HG03460 (cell line): ENCODE measurements at regions not wholly inside any gene's neighbourhood (a gene's known extent, or its start where the extent isn't known, plus 50 kb on each side); places are given as distances from the start of the nearest gene placed in this dataset.
"Not testable (repeated sequence)": the region's sequence is repeated elsewhere in the genome, so short reads cannot be mapped to it uniquely, and the experiment has no call there.

ENCODE experiments used
- ATAC-seq: cut with Tn5 transposase; IDR thresholded peaks from one replicate; pipeline ENCODE4 v1.9.1; 2021; ENCODE audit not compliant: unreplicated experiment

DNA sequence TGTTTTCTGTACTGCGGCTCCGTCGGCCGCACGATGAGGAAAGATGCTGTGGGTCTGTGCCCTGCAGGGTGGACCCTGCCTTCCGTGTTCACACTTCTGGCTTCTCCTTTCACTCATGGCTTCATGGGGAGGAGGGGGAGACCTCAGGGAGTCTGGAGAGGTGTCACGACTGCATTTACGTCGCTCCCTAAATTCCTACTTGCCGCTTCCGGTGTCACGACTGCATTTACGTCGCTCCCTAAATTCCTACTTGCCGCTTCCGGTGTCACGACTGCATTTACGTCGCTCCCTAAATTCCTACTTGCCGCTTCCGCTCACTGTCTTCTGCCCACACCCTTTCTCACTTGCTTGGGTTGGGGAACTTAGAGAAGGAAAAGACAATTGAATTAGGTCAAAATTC lies 68.4 kb upstream of the ALKAL2 start:
- ATAC-seq = not testable (repeated sequence)

GRCh38 chr2:355773-356172 lies 67.9 kb upstream of the ALKAL2 start:
- no peak for ATAC-seq

DNA sequence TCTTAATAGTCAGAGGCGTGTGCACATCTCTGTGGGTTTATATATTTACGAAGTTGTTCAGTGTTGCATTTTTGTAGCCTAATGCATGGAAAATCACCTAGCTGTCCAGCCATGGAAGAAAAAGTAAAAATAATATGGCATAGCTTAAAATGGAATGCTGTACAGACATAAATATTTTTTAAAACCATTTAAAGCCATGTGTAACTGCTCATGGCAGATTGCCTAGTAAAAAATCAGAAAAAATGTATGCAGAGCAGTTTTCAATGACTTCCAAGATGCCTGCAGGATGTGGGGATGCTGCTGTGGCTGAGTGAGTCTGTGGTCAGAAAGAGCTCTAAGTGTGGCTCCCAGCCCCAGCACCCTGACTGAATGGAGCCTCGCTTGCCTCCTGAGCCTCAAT lies 64.8 kb upstream of the ALKAL2 start:
- no peak for ATAC-seq

DNA sequence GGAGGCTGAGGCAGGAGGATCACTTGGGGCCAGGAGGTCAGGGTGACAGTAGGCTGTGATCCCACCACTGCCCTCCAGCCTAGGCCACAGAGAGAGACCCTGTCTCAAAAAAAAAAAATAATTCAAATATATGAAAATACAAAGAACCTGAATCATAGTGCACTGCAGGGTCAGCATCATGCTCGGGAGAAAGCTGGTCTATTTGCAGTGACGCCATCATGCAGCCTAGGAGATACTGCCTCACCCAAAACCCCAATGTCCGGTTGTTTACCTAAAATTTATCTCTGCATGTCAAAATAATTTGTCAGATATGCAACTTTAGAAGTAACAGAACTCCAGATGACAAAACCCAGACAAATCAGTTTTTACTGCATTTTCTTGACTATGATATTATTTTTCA lies 61.5 kb upstream of the ALKAL2 start:
- no peak for ATAC-seq

DNA sequence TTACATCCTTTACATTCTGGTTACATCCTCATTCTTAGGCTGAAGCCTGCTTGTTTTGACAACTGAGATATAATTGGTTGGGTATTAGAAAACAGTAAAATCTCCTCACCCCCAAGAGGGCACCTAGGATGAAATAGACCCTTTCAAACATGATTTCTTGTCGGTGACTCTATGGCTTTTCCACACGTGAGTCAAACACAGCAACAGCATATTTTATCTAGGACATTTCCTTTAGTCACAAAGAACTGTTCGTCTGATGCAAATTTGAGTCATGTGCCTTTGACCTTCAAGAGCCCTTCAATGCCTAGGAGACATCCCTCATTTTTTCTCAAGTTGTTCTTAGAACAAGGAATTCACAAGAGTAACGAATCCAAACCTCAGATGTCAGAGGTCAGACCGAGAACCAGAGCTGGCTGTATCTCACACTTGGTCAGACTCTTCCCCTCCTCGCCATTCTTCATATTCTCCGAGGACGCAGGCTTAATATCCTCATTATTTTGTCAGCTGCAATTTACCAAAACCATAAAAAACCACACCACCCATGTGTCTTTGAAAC lies 60.5 kb upstream of the ALKAL2 start:
- ATAC-seq = no peak

DNA sequence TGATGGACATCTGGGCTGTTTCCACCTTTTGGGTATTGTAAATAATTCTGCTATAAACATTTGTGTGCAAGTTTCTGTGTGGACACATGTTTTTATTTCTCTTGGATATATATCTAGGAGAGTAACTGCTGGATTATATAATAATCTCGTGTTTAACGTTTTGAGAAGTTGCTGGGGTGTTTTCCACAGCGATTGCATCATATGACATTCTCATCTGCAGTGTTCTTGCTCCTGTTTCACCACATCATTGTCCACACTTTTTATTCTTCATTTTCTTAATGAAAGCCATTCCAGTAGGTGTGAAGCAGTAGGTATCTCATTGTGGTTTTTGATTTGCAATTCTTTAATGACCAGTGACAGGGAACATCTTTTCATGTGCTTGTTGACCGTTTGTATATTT lies 56.9 kb upstream of the ALKAL2 start:
- no peak for ATAC-seq

GRCh38 chr2:343355-343754 lies 55.5 kb upstream of the ALKAL2 start:
- no peak for ATAC-seq

DNA sequence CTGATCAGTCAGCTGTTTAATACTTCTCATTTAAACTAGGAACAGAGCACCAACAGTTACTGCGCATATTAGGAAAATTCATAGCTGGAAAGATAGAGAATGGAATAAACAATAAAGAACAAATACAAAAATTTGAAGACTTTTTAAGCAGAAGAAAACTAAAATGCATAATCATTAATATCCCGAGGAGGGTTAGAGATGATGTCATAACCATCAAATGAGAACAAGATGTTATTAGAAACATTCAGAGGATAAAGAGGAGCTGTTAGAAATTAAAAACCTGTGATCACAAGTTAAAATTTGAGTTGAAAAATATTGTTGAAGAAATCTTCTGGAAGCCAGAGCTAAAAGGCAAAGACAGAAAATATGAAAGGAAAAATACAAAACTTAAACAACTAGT lies 54.0 kb upstream of the ALKAL2 start:
- no peak for ATAC-seq

GRCh38 chr2:341017-341542 lies 53.2 kb upstream of the ALKAL2 start:
- no peak for ATAC-seq
